Esophagus mucosa (tissue), 1 donor: ENCODE measurements at regions not wholly inside any gene's neighbourhood (a gene's known extent, or its start where the extent isn't known, plus 50 kb on each side); places are given as distances from the start of the nearest gene placed in this dataset.

ENCODE experiments used
- ATAC-seq: fragments of 200-7000 bp; cut with Tn5 transposase; one replicate; pipeline ENCODE4 v1.9.1; 2020
- donor health status: DM: yes; HTN: yes; CAD: no.

- no peak for ATAC-seq
Measured at GRCh38 chr13:111394211-111394922, 73.9 kb downstream of the TEX29 start.

- ATAC-seq = no peak
Measured at GRCh38 chr13:111395511-111396393, 75.3 kb downstream of the TEX29 start.

DNA sequence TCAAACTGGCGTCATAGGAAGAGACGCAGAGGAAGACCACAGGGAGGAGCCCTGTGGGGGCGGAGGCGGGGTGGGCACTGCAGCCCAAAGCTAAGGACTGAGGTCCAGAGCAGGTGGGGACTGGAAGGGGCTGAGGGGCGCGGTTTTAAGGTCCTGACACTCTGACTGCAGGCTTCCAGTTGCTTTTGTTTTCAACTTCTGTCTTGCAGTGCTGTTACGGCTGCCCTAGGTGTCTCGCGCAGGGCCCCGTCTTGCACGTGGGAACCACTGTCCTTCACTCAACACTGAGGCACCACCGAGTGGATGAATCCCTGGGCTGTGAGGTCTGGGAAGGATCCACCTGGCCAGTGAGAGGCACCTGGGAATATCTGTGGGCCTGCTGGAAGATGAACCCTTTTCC lies 76.0 kb downstream of the TEX29 start:
- no peak for ATAC-seq

- ATAC-seq = no peak
Measured at GRCh38 chr13:111397202-111397880, 76.9 kb downstream of the TEX29 start.

- ATAC-seq = no peak
Measured at GRCh38 chr13:111398196-111398595, 77.8 kb downstream of the TEX29 start.

DNA sequence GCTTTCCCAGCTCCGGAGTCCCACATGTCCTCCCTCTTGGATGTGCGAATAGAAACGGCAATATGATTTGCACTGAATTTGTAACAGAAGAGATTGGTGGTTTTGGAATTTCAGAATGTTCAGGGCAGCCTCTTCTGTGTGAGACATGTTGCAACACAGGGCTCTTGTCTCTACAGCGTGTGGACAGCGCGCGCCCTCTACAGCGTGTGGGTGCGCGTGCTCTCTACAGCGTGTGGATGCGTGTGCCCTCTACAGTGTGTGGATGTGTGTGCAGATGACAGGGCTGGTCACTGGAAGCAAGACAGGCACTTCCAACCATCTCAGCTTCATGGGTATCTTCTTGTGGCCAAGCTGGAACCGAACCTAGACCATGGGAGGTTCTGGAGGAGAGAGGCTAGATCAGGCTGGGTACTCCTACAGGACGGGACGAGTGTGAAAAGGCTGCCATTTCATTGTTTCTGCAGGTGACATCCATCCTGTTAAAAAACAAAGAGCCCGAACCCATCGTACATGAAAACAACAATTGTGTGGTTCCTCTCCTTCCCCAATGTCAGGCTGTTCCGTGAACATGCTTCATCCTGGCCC lies 78.4 kb downstream of the TEX29 start:
- no peak for ATAC-seq

GRCh38 chr13:111399334-111399733 lies 78.9 kb downstream of the TEX29 start:
- no peak for ATAC-seq

DNA sequence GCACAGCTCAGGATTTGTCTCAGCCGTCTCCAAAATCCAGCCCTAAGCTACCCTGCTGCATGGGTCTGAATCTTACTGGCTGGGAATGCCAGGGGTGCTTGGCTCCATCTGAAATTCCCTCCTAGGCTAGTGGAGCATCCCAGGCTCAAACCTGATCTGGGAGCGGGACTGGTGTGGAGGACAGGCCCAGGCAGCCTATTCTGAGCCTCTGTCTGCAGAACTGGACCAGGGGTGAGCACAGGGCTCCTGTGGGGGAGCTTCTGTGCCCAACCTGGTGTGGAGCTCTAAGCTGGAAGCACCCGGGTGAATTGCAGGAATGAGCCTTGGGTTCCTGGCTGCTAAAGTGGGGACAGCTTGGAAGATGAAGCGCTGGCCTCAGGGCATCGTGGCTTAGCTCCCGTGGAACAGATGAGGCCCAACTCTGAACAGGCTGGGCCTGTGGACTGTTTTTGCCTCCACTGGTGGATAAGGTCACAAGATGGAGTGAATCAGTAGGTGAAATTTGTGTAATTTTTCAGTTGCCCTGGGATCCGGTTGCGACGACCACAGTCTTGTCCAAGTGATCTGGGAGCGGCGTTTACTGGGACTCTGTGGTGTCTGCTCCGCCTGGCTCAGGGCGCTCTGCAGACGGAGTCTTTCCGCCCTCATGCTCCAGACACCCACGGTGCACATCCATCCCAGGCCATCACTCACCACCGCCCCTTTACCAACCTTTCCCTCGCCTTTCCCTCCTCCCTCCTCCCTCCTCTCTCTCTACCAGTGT lies 79.5 kb downstream of the TEX29 start:
- no peak for ATAC-seq

DNA sequence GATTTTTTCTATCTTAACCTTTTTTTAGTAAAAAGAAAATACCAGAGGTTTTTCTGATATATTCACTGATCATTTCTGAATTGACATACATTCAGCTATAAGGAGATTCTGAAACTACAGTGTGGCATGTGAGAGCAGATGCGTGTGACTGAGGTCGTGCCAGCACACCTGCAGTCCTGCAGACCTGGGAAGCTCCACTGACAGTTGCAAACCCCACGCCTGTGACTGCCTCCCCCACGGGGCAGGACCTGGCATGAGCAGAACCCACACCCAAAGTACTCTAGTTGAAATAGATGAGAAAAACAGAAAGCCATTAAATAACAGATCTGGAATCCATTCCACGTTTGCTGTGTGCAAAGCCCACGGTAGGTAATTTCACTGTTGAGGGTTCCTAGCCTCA lies 80.7 kb downstream of the TEX29 start:
- ATAC-seq = no peak

DNA sequence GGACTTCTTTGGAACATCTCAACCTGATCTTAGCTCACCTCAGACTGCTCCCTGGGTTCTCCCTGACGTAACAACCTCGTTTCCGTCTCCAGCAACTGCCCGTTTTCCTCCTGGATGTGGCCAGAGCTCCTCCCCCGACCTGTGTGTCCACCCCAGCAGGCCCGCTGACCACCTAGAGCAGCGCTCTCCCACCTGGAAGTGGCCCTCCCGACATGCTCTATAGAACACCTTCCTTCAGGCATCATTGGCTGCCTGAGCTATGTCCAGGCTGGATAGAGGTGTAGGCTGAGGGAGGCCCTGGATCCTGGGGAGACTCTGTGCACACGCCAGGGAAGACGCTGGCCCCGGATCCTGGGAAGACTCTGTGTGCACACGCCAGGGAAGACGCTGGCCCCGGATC lies 81.3 kb downstream of the TEX29 start:
- no peak for ATAC-seq

DNA sequence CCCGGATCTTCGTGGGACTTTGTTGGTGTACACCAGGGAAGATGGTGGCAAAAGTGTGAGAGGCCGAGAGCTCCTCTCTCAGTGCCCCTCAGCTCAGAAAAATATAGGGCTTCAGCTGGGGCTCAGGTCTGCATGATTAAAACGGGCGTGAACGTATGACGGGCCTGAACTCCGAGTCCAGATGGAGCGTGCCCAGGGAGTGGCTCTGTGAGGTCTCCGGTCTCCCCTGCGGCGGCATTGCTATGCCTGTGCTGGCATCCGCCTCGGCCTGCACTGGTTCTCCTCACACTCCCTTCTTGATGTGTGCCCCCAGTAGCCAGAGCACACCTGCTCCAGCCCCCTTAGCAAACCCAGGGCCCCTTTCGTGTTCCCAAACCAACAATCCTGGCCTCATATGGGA lies 82.0 kb downstream of the TEX29 start:
- ATAC-seq = no peak

GRCh38 chr13:111403266-111403665 lies 82.8 kb downstream of the TEX29 start:
- ATAC-seq = no peak

- ATAC-seq = no peak
Measured at GRCh38 chr13:111404746-111405145, 84.3 kb downstream of the TEX29 start.

DNA sequence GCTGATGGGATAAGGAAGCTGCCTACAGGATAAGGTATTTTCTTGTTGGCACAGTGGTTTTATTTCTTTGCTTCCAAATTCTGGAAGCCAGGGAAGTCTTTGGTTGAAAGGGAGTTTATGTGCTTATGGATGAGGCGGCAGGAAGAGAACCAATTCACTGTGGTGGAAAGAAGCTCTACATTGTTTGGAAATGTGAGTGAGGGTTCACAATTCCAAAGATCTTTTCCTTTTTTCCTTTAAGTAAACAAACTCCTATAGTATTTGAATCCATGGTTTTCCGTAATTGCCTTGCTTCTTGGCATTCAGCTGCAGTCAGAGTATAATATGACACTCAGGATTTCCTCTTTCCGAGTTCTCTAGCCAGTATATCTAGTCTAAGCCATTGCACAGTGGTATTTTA lies 86.2 kb downstream of the TEX29 start:
- no peak for ATAC-seq

DNA sequence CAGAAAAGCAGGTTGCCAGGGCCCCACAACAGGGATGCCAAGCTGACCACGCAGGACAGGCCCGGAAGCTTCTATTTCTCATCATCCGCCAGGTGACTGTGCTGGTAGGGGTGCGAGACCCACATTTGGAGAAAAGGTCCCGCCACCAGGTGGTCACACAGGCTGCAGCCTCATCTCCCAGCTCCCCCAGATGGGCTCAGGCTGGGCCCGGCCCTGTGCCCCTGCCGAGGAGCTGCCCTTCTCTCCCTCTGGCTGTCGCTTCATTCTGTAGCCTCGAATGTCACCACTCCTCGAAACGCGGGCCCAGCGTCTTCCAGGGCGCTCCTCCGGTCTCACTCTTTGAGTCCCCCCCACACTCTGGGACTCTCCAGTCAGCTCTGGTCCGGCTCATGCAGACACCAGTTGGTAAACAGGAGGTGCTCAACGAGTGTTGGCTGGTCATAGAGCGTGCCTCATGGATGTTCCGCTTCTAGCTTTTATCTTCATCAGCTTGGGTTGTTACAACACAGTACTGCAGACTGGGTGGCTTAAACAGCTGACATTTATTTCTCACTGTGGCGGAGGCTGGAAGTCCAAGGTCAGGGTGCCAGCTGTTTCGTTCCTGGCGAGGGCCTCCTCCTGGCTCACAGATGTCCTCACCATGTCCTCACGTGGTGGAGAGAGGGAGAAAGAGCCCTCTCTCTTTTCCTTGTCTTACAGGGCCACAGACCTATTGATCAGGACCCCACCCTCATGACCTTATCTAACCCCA lies 87.1 kb downstream of the TEX29 start:
- no peak for ATAC-seq

DNA sequence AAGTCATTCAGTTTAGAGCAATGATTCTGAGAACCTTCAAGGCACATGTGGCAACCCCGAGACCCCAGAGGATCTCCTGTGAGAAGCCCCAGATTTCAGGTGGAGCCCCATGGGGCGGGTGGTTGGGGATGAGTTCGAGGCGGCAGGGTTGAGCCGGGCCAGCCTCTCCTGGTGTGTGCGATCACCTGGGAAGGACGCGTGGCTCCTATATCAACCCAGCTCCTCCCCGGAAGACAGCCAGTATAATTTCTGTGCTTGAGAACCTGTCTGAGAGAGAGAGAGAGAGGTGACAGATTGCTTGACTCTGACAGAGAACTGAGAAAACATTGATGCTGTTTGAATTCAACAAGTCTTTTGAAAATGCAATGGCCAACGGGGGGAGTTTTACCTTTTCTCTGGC lies 89.0 kb downstream of the TEX29 start:
- no peak for ATAC-seq

- no peak for ATAC-seq
Measured at GRCh38 chr13:111410232-111411021, 90.0 kb downstream of the TEX29 start.

GRCh38 chr13:111411151-111411858 lies 90.9 kb downstream of the TEX29 start:
- ATAC-seq = no peak

DNA sequence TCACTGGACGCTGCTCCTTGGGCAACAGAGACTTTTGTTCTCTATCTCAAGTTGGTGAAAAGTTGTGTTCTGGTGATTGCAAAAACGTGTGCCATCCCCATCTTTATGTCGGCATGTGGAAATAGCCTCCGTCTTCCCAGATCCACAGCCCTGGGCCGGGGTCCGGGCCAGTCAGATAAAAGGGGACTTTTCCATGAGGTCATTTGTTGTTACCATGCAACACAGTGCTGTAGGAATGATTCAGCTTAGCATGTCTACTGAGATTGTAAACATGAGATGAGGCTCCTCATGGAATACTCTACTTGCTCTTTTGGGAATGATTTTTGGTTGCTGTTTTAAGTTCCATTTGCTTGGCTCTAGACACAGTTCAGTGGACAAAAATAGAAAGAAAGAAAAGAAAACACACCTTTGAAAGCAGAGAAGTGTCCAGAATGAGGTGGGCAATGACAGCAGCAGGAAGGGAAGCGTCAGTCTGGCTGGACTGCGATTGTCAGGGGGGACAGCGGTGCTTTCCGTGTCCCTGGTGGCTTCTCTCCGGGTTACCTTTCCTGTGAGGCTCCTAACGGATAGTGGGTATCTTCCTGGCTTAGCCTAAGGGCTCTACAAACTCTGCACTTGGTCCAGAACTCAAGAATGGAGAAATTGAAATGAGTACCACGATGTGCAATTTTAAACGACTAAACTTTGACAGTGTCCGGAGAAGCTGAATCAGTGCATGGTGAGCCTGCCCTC lies 91.6 kb downstream of the TEX29 start:
- ATAC-seq = no peak
